Heart left ventricle (tissue), 16 donors: ENCODE measurements at regions not wholly inside any gene's neighbourhood (a gene's known extent, or its start where the extent isn't known, plus 50 kb on each side); places are given as distances from the start of the nearest gene placed in this dataset.

Source experiments
- ATAC-seq, 4 donors: fragments of 200-7000 bp; cut with Tn5 transposase; one replicate each; pipeline ENCODE4 v1.9.1; 2020 to 2022; ENCODE audit warnings: moderate library complexity in 4 of 4, mild to moderate bottlenecking in 3 of 4, moderate number of reproducible peaks in 1 of 4
- DNase-seq, 5 donors: peaks; one replicate each; pipeline ENCODE4 v3.0.0-alpha.2; 2020
- H3K27ac ChIP-seq, 12 donors: fragments of 200-600 bp; sonication (generic) in 4 of 12; one replicate each; pipeline versions ENCODE4 v1.5.0 to v1.8.0; 2016 to 2022; ENCODE audit warnings: mild to moderate bottlenecking in 2 of 12
- H3K27me3 ChIP-seq, 9 donors: fragments of 200-600 bp; sonication (generic) in 2 of 9; one replicate each; pipeline versions ENCODE4 v1.5.1 to v1.8.0; 2016 to 2022; ENCODE audit warnings: mild to moderate bottlenecking in 3 of 9
- H3K36me3 ChIP-seq, 9 donors: fragments of 200-600 bp; sonication (generic) in 2 of 9; one replicate each; pipeline versions ENCODE4 v1.5.0 to v1.8.0; 2018 to 2022; ENCODE audit warnings: mild to moderate bottlenecking in 2 of 9
- H3K4me1 ChIP-seq, 12 donors: fragments of 200-600 bp; sonication (generic) in 4 of 12; one replicate each; pipeline versions ENCODE4 v1.5.0 to v1.8.0; 2016 to 2022; ENCODE audit warnings: mild to moderate bottlenecking in 3 of 12
- H3K4me3 ChIP-seq, 12 donors: fragments of 200-600 bp; sonication (generic) in 4 of 12; one replicate each; pipeline versions ENCODE4 v1.5.0 to v1.8.0; 2017 to 2022; ENCODE audit warnings: mild to moderate bottlenecking in 9 of 12, moderate library complexity in 4 of 12
- H3K9me3 ChIP-seq, 12 donors: fragments of 200-600 bp; sonication (generic) in 4 of 12; one replicate each; pipeline versions ENCODE4 v1.5.0 to v1.8.0; 2016 to 2022; ENCODE audit warnings: mild to moderate bottlenecking in 1 of 12
- POLR2A ChIP-seq, 2 donors: fragments of 450-650 bp; IDR thresholded peaks; one replicate each; pipeline ENCODE4 v1.6.1; 2017; ENCODE audit warnings: antibody characterized with exemption in 2 of 2, mild to moderate bottlenecking in 2 of 2, moderate library complexity in 2 of 2
- WGBS, 4 donors: extraction: QIAGEN DNeasy Blood & Tissue Kit in 2 of 4; methylation state at CpG; one replicate each; pipeline versions ENCODE4 v1.1.5 to v1.1.7; 2013 to 2018; 5-methylcytosine and 5-hydroxymethylcytosine counted together
- intact Hi-C, 10 donors: fragments of 100-400 bp; cut with DNase I; formaldehyde crosslinking; loops; one replicate each; pipeline versions ENCODE4 v1.11.1 to v1.14.2; 2022
- TF ChIP-seq, protein P1 (sequence below), 12 donors: fragments of 200-600 bp; sonication (generic) in 4 of 12; IDR thresholded peaks; one replicate each; pipeline versions ENCODE4 v1.5.0 to v1.8.0; 2018 to 2022; ENCODE audit warnings: antibody characterized with exemption in 12 of 12, mild to moderate bottlenecking in 5 of 12
- donor health status: ischemic (EF 13 %, LVEDD 7.1; RV severe dilation, severe dysfunction).
- donor health status: healthy with polysubstance abuse.
- donor health status: DM: no; HTN: yes; CAD: no.
- donor health status: DM: no; HTN: no; CAD: no.
- donor health status: ischemic (EF 25% LVEDD 6.9; RV normal size, moderate dysfunction).
- donor health status: ischemic (EF 25% LVEDD 5.7; RV mildly dilated, moderate dysfunction).
- donor health status: healthy.
- donor health status: DM: yes; HTN: yes; CAD: no.
- donor health status: ischemic (EF 35%, LVEDD 5.7; RV mildly dilated, moderate dysfunction).
- donor health status: nonischemic (EF 11% LVEDD 7.7; RV severe dilation, severe dysfunction).
- donor health status: DM: yes; HTN: yes; CAD: no.
- donor health status: PGD.
- donor health status: ischemic (EF 29% LVEDD 5.4; RV normal size, mild dysfunction).
- donor health status: nonischemic (EF 23%, LVEDD 6.1; RV moderate dilation, normal function).

DNA sequence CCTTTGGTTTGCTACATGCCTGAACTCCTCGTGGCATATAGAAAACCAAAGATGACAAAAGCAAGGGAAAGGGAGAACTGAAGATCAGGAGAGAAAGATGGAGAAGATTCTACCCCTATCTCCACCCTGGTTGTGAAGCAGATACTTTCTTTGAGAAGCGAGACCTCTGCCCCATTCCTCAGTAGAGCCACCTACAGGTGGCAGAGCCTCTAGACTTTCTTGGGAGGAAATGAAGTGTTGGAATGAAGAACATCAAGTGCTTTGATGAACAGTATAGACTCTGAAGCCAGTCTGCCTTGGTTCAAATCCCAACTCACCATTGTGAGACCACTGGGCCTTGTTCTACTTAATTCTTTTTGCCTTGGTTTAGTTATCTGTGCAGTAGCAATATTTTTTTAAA lies 348.8 kb upstream of the ETAA1 start:
- Histone ChIP-seq H3K27me3 (no peaks in the 10 kb centered on the region), H3K27ac (no peak overlapping the region), H3K4me3 (no peak overlapping the region), H3K9me3 (no peaks in the 10 kb centered on the region), H3K4me1 (no peaks in the 10 kb centered on the region), H3K36me3 (no peaks in the 10 kb centered on the region)
- ATAC-seq (no peak), DNase-seq (no peak)
- intact Hi-C loops: no loop called here
- WGBS, 4 donors: 78 to 83% (median 81%) methylated on average over 2 of the region's 2 CpGs
- no peak for TF ChIP-seq POLR2A (IDR thresholded peaks at IDR 0.05)
- TF ChIP-seq, protein P1, sequence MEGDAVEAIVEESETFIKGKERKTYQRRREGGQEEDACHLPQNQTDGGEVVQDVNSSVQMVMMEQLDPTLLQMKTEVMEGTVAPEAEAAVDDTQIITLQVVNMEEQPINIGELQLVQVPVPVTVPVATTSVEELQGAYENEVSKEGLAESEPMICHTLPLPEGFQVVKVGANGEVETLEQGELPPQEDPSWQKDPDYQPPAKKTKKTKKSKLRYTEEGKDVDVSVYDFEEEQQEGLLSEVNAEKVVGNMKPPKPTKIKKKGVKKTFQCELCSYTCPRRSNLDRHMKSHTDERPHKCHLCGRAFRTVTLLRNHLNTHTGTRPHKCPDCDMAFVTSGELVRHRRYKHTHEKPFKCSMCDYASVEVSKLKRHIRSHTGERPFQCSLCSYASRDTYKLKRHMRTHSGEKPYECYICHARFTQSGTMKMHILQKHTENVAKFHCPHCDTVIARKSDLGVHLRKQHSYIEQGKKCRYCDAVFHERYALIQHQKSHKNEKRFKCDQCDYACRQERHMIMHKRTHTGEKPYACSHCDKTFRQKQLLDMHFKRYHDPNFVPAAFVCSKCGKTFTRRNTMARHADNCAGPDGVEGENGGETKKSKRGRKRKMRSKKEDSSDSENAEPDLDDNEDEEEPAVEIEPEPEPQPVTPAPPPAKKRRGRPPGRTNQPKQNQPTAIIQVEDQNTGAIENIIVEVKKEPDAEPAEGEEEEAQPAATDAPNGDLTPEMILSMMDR (IDR thresholded peaks at IDR 0.05): no peak

DNA sequence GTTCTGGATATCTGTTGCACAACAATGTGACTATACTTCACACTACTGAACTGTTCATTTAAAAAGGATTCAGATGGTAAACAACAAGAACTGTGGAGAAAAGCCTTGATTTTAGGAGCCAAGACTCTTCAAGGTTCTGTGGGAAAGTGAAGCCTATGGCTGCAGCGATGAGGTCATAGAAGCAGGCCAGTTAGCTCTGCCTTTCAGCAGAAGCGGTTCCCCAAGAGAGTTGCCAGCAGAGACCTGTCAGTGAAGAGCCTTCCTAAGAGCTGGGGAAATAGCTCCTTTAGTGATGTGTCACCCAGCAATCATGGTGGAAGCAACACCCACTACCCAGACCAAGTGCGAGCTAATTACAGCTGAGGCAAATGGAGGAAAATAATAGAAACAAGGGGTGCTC lies 346.5 kb upstream of the ETAA1 start:
- peak in 1 of 4 donors; percentile 14 for ATAC-seq
- TF ChIP-seq POLR2A (IDR thresholded peaks at IDR 0.05): no peak
- TF ChIP-seq, protein P1 (IDR thresholded peaks at IDR 0.05): no peak
- Histone ChIP-seq H3K36me3 (no peaks in the 10 kb centered on the region), H3K9me3 (no peaks in the 10 kb centered on the region), H3K27me3 (no peaks in the 10 kb centered on the region), H3K27ac (no peak overlapping the region), H3K4me1 (no peaks in the 10 kb centered on the region), H3K4me3 (no peak overlapping the region)
- DNase-seq: no peak
- intact Hi-C loops: no loop called here
- WGBS, 4 donors: 65 to 86% (median 71%) methylated on average over 3 of the region's 3 CpGs

DNA sequence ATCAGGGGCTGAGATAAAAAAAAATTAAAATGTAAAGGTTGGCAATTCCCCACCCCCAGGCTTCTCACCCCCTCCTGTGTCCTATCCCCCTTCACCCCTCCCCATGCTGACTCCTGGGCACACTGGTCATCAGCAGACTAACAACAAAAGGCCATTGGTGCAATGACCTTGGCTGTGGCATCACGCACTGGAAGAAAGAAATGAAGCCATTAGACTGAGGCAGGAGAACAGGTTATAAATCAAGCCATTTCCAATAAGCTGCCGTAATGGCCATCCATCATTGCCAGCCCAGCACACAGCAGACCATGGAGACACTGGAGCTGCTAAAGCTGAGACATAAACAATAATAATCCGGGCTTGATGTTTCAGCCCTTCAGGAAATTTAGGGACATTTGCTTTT lies 342.4 kb upstream of the ETAA1 start:
- no peaks in the 10 kb centered on the region for H3K27me3 ChIP-seq
- ATAC-seq (no peak), DNase-seq (no peak)
- no peaks in the 10 kb centered on the region for H3K36me3 ChIP-seq
- H3K27ac ChIP-seq: no peak overlapping the region
- TF ChIP-seq, protein P1 (IDR thresholded peaks at IDR 0.05): no peak
- TF ChIP-seq POLR2A (IDR thresholded peaks at IDR 0.05): no peak
- H3K4me3 ChIP-seq: no peak overlapping the region
- intact Hi-C loops: no loop called here
- H3K4me1 ChIP-seq: no peaks in the 10 kb centered on the region
- WGBS, 4 donors: 57 to 77% (median 68%) methylated on average over 3 of the region's 3 CpGs
- peaks cover 0 to 1% (median 0%) of the 10 kb centered on the region in 12 donors for H3K9me3 ChIP-seq

DNA sequence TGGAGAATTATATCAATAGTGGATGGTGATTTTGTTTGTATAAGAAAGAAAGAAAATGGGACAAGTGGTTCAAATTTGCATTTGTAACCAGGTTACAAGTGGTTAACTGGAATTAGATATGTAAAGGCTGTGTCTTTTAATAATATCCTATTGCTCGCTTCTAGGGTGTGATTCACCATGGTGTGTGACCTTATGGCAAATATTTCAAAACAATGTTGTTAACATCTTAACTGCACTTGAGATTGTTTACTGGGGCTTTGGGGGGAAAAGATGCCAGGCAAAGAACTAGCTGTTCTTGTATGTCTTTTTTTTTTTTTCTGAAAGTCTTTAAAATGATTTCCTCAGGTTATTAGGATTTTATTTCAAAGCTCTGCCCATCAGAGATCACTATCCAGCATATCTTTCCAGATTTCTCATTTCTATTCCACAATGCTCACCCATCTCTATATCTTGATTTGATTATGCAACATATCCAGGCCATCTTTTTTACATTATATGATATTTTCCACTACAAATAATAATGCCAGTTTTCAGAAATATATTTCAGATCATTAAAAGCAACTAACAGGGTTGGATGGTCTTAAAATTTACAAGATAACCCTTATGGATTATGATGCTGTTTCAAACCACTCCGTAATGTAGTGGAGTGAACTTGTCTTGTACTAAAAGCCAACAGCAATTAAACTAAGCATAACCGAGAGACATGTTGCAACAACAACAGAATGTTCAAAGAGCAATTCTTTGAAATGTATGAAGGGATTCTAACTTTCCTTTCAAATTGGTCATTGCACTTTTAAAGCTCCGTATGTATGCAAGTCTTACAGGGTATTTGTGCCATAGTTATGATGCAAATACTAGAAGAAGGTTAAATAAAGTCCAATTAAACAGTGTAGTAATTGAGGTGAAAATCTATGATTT lies 341.5 kb upstream of the ETAA1 start:
- ATAC-seq: no peak
- intact Hi-C loops: no loop called here

More for the DNA sequence above, 341.5 kb upstream of the ETAA1 start:
- DNase-seq: no peak
- peaks cover 0 to 10% (median 0%) of the 10 kb centered on the region in 12 donors for H3K9me3 ChIP-seq
- no peaks in the 10 kb centered on the region for H3K36me3 ChIP-seq
- WGBS, 4 donors: 76 to 85% (median 81%) methylated on average over 4 of the region's 4 CpGs
- H3K4me1 ChIP-seq: no peaks in the 10 kb centered on the region
- H3K27ac ChIP-seq: no peak overlapping the region
- no peaks in the 10 kb centered on the region for H3K27me3 ChIP-seq
- no peak for TF ChIP-seq POLR2A (IDR thresholded peaks at IDR 0.05)
- TF ChIP-seq, protein P1 (IDR thresholded peaks at IDR 0.05): no peak
- H3K4me3 ChIP-seq: no peak overlapping the region
